H1 (cell line): ENCODE measurements at regions not wholly inside any gene's neighbourhood (a gene's known extent, or its start where the extent isn't known, plus 50 kb on each side); places are given as distances from the start of the nearest gene placed in this dataset.

Experiments used
- CTCF ChIA-PET: fragments of 300-600 bp; sonication (Branson Sonifier 250); formaldehyde crosslinking; loops from one replicate; lab custom pipeline; 2021; ENCODE audit not compliant: partially characterized antibody; lab: Charles Lee
- POLR2A ChIA-PET: fragments of 300-600 bp; sonication (Branson Sonifier 250); formaldehyde crosslinking; loops from one replicate; lab custom pipeline; 2021; ENCODE audit warnings: inconsistent platforms; ENCODE audit not compliant: partially characterized antibody; lab: Charles Lee
- DNase-seq, 2 experiments: peaks; one replicate each; pipeline versions ENCODE4 v3.0.0 to v3.0.0-alpha.2; 2010 to 2022; ENCODE audit warnings: low spot score in 2 of 2, low read depth in 1 of 2, mixed read lengths in 1 of 2
- FAIRE-seq: peaks from 2 replicates; lab custom pipeline; 2011; peaks lifted over from hg19 to GRCh38; lab: Jason Lieb, UNC
- H2AFZ ChIP-seq: 2 replicates; pipeline ENCODE4 v1.8.1; 2012; ENCODE audit warnings: low read length, inconsistent platforms
- H2AK5ac ChIP-seq: 2 replicates; pipeline ENCODE4 v1.6.1; 2013; ENCODE audit warnings: low read depth, low read length
- H2BK120ac ChIP-seq: replicated peaks from 2 replicates; pipeline ENCODE3; 2013; ENCODE audit warnings: low read depth, low read length, inconsistent platforms
- H2BK12ac ChIP-seq: 2 replicates; pipeline ENCODE4 v1.6.1; 2013; ENCODE audit warnings: low read depth, low read length
- H2BK15ac ChIP-seq: 2 replicates; pipeline ENCODE4 v1.6.1; 2013; ENCODE audit warnings: low read length
- H2BK20ac ChIP-seq: 2 replicates; pipeline ENCODE4 v1.6.1; 2013; ENCODE audit warnings: low read length
- H2BK5ac ChIP-seq: 2 replicates; pipeline ENCODE4 v1.6.1; 2013; ENCODE audit warnings: low read depth, low read length
- H3K14ac ChIP-seq: 2 replicates; pipeline ENCODE4 v1.6.1; 2013; ENCODE audit warnings: inconsistent platforms; ENCODE audit not compliant: insufficient read length
- H3K18ac ChIP-seq: 2 replicates; pipeline ENCODE4 v1.6.1; 2013; ENCODE audit warnings: low read length; ENCODE audit errors: extremely low read depth
- H3K23ac ChIP-seq: 2 replicates; pipeline ENCODE4 v1.6.1; 2013; ENCODE audit warnings: inconsistent platforms; ENCODE audit not compliant: insufficient read length
- H3K23me2 ChIP-seq: 2 replicates; pipeline ENCODE4 v1.6.1; 2013; ENCODE audit warnings: low read depth, low read length
- H3K27ac ChIP-seq: 2 replicates; pipeline ENCODE4 v1.6.1; 2011; ENCODE audit warnings: low read depth, low read length, inconsistent platforms
- H3K27me3 ChIP-seq, 4 experiments: replicated peaks in 1 of 4; 1 replicate in 1 of 4; 2 replicates in 3 of 4; pipeline versions ENCODE4 v1.6.1 to v1.8.1; 2011 to 2013; ENCODE audit warnings: low read length in 3 of 4, mild to moderate bottlenecking in 3 of 4, inconsistent platforms in 2 of 4, mixed read lengths in 2 of 4, moderate library complexity in 1 of 4; ENCODE audit not compliant: control insufficient read depth in 3 of 4, insufficient read depth in 3 of 4; ENCODE audit errors: extremely low read depth in 1 of 4
- H3K36me3 ChIP-seq, 4 experiments: 2 replicates each; pipeline versions ENCODE4 v1.6.1 to v1.8.1; 2011 to 2013; ENCODE audit warnings: mild to moderate bottlenecking in 4 of 4, low read length in 3 of 4, moderate library complexity in 2 of 4, control low read depth in 1 of 4, inconsistent platforms in 1 of 4; ENCODE audit not compliant: insufficient read depth in 4 of 4, control insufficient read depth in 2 of 4
- H3K4ac ChIP-seq: replicated peaks from 2 replicates; pipeline ENCODE3; 2013; ENCODE audit warnings: low read length, low read depth, mixed read lengths, inconsistent platforms; ENCODE audit not compliant: insufficient read length
- H3K4me1 ChIP-seq, 4 experiments: replicated peaks in 1 of 4; 1 replicate in 1 of 4; 2 replicates in 3 of 4; pipeline versions ENCODE4 v1.6.1 to v1.8.1; 2011 to 2013; ENCODE audit warnings: low read length in 3 of 4, inconsistent platforms in 2 of 4, mixed read lengths in 1 of 4; ENCODE audit not compliant: insufficient read depth in 4 of 4, control insufficient read depth in 3 of 4
- H3K4me2 ChIP-seq, 2 experiments: 2 replicates each; pipeline versions ENCODE4 v1.6.1 to v1.8.1; 2011 to 2013; ENCODE audit warnings: low read depth in 2 of 2, low read length in 2 of 2, control low read depth in 1 of 2, inconsistent platforms in 1 of 2, mild to moderate bottlenecking in 1 of 2; ENCODE audit not compliant: insufficient read depth in 1 of 2
- H3K4me3 ChIP-seq, 4 experiments: fragments of 200-600, 300-600 bp in 1 of 4; sonication (generic), shearing (Covaris generic), sonication (Bioruptor Twin) in 1 of 4; 2 replicates each; pipeline versions ENCODE4 v1.5.1 to v1.8.1; 2011 to 2016; ENCODE audit warnings: low read length in 4 of 4, low read depth in 3 of 4, control low read depth in 2 of 4, inconsistent platforms in 2 of 4, mild to moderate bottlenecking in 2 of 4, mixed read lengths in 1 of 4, moderate library complexity in 1 of 4; ENCODE audit not compliant: insufficient read depth in 2 of 4; ENCODE audit errors: extremely low read depth in 1 of 4
- H3K56ac ChIP-seq: replicated peaks from 2 replicates; pipeline ENCODE3; 2013; ENCODE audit warnings: low read depth, mild to moderate bottlenecking, mixed read lengths, low read length, inconsistent platforms; ENCODE audit not compliant: insufficient read length
- H3K79me1 ChIP-seq: 2 replicates; pipeline ENCODE4 v1.6.1; 2013; ENCODE audit warnings: low read depth, low read length, control low read depth
- H3K79me2 ChIP-seq, 2 experiments: 2 replicates each; pipeline versions ENCODE4 v1.6.1 to v1.8.1; 2012 to 2013; ENCODE audit warnings: low read length in 2 of 2, mild to moderate bottlenecking in 2 of 2, inconsistent platforms in 1 of 2; ENCODE audit not compliant: insufficient read depth in 2 of 2, control insufficient read depth in 1 of 2
- H3K9ac ChIP-seq, 4 experiments: replicated peaks in 1 of 4; 1 replicate in 1 of 4; 2 replicates in 3 of 4; pipeline versions ENCODE4 v1.6.1 to v1.8.1; 2011 to 2013; ENCODE audit warnings: low read depth in 3 of 4, low read length in 3 of 4, control low read depth in 2 of 4, mild to moderate bottlenecking in 2 of 4, moderate library complexity in 2 of 4, inconsistent platforms in 1 of 4; ENCODE audit errors: extremely low read depth in 1 of 4
- H3K9me3 ChIP-seq, 2 experiments: 2 replicates each; pipeline versions ENCODE4 v1.6.1 to v1.8.1; 2012 to 2013; ENCODE audit warnings: mild to moderate bottlenecking in 2 of 2, moderate library complexity in 2 of 2, control low read depth in 1 of 2, inconsistent platforms in 1 of 2, low read depth in 1 of 2, low read length in 1 of 2, mixed read lengths in 1 of 2; ENCODE audit not compliant: insufficient read depth in 2 of 2
- H4K20me1 ChIP-seq, 2 experiments: replicated peaks in 1 of 2; 2 replicates each; pipeline versions ENCODE3 to v1.8.1; 2011 to 2013; ENCODE audit warnings: inconsistent platforms in 2 of 2, low read length in 2 of 2, mild to moderate bottlenecking in 1 of 2; ENCODE audit not compliant: insufficient read depth in 2 of 2, control insufficient read depth in 1 of 2
- H4K5ac ChIP-seq: 2 replicates; pipeline ENCODE4 v1.6.1; 2013; ENCODE audit warnings: low read length, low read depth, mixed read lengths, inconsistent platforms; ENCODE audit not compliant: insufficient read length
- H4K8ac ChIP-seq: 2 replicates; pipeline ENCODE4 v1.8.0; 2013; ENCODE audit warnings: mild to moderate bottlenecking, moderate library complexity, low read length, inconsistent platforms; ENCODE audit not compliant: insufficient read depth; ENCODE audit errors: extremely low read depth
- H4K91ac ChIP-seq: replicated peaks from 2 replicates; pipeline ENCODE3; 2013; ENCODE audit warnings: low read length, mixed read lengths, inconsistent platforms; ENCODE audit not compliant: insufficient read length
- CREB1 ChIP-seq: IDR thresholded peaks from 2 replicates; pipeline ENCODE4 v1.6.1; 2012; ENCODE audit warnings: inconsistent platforms
- EZH2 ChIP-seq: fragments of 200-600 bp; sonication (generic); IDR thresholded peaks from 2 replicates; pipeline ENCODE4 v1.7.1; 2012; ENCODE audit warnings: low read depth, mild to moderate bottlenecking, moderate library complexity, low read length, inconsistent platforms; ENCODE audit not compliant: severe bottlenecking
- MAFK ChIP-seq: IDR thresholded peaks from 2 replicates; pipeline ENCODE4 v1.6.1; 2012; ENCODE audit warnings: low read depth, mild to moderate bottlenecking, improper control_type of control experiment, low read length
- TAF7 ChIP-seq: optimal IDR thresholded peaks from 2 replicates; pipeline ENCODE3; 2011; ENCODE audit warnings: low read depth, mild to moderate bottlenecking, inconsistent platforms, low read length, moderate library complexity, borderline replicate concordance
- TF ChIP-seq, protein P1 (sequence below): IDR thresholded peaks from 2 replicates; pipeline ENCODE4 v1.6.1; 2012; ENCODE audit warnings: low read length, inconsistent platforms

DNA sequence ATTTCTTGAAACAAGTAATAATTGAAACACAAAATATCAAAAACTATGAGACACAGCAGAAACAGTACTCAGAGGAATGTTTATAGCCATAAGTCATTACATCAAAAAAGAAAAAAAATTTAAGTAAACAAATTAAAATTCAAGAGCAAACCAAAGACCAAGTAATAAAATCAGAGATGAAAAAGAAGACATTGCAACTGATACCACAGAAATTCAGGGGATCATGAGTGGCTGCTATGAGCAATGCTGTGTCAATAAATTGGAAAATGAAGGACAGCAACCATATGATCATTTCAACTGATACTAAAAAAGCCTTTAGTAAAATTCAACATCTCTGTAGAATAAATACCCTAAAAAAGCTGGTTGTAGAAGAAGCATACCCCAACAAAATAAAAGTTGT, 644.1 kb upstream of the BCHE start:
- no peak overlapping the region for H2BK20ac ChIP-seq
- H4K8ac ChIP-seq: no peak overlapping the region
- no peaks in the 10 kb centered on the region for H3K9me3 ChIP-seq
- FAIRE-seq: no peak
- no peak overlapping the region for H3K56ac ChIP-seq
- H2BK5ac ChIP-seq: no peak overlapping the region
- no peak overlapping the region for H2BK120ac ChIP-seq
- no peaks in the 10 kb centered on the region for H3K79me1 ChIP-seq
- H4K91ac ChIP-seq: no peak overlapping the region
- CTCF ChIA-PET: no interaction called here
- H3K4ac ChIP-seq: no peak overlapping the region
- H3K9ac ChIP-seq: no peak overlapping the region
- H3K23ac ChIP-seq: no peak overlapping the region
- H3K36me3 ChIP-seq: no peaks in the 10 kb centered on the region
- H2BK15ac ChIP-seq: no peak overlapping the region
- H3K18ac ChIP-seq: no peak overlapping the region
- no peak overlapping the region for H3K27ac ChIP-seq
- H4K20me1 ChIP-seq: no peaks in the 10 kb centered on the region
- H3K4me2 ChIP-seq: no peak overlapping the region
- H3K14ac ChIP-seq: no peak overlapping the region
- H3K27me3 ChIP-seq: no peaks in the 10 kb centered on the region
- H3K23me2 ChIP-seq: no peaks in the 10 kb centered on the region
- TF ChIP-seq MAFK (no peak), EZH2 (no peak), CREB1 (no peak), TAF7 (no peak)
- TF ChIP-seq, protein P1, sequence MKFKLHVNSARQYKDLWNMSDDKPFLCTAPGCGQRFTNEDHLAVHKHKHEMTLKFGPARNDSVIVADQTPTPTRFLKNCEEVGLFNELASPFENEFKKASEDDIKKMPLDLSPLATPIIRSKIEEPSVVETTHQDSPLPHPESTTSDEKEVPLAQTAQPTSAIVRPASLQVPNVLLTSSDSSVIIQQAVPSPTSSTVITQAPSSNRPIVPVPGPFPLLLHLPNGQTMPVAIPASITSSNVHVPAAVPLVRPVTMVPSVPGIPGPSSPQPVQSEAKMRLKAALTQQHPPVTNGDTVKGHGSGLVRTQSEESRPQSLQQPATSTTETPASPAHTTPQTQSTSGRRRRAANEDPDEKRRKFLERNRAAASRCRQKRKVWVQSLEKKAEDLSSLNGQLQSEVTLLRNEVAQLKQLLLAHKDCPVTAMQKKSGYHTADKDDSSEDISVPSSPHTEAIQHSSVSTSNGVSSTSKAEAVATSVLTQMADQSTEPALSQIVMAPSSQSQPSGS: no peak
- TF ChIP-seq, all 59 proteins: peak for 0
- Histone ChIP-seq H2BK12ac (no peak overlapping the region), H2AFZ (no peak overlapping the region), H3K79me2 (no peaks in the 10 kb centered on the region), H2AK5ac (no peak overlapping the region), H4K5ac (no peak overlapping the region), H3K4me1 (no peaks in the 10 kb centered on the region), H3K4me3 (no peak overlapping the region)
- POLR2A ChIA-PET: no interaction called here
- no peak for DNase-seq
